Lower lobe of right lung (tissue), 2 donors: ENCODE measurements at regions not wholly inside any gene's neighbourhood (a gene's known extent, or its start where the extent isn't known, plus 50 kb on each side); places are given as distances from the start of the nearest gene placed in this dataset.

Experiments
- ATAC-seq, 2 donors: fragments of 200-7000 bp; cut with Tn5 transposase; one replicate each; pipeline ENCODE4 v1.9.1; 2020 to 2022; ENCODE audit warnings: mild to moderate bottlenecking in 2 of 2, moderate library complexity in 2 of 2
- DNase-seq: peaks from one replicate; pipeline ENCODE4 v3.0.0-alpha.2; 2020
- H3K27ac ChIP-seq: fragments of 200-600 bp; one replicate; pipeline ENCODE4 v1.8.0; 2022
- H3K27me3 ChIP-seq: fragments of 200-600 bp; one replicate; pipeline ENCODE4 v1.8.0; 2022; ENCODE audit warnings: low read depth
- H3K36me3 ChIP-seq: fragments of 200-600 bp; one replicate; pipeline ENCODE4 v1.8.0; 2022; ENCODE audit warnings: mild to moderate bottlenecking
- H3K4me1 ChIP-seq: fragments of 200-600 bp; one replicate; pipeline ENCODE4 v1.8.0; 2022
- H3K4me3 ChIP-seq: fragments of 200-600 bp; one replicate; pipeline ENCODE4 v1.8.0; 2022; ENCODE audit warnings: mild to moderate bottlenecking
- H3K9me3 ChIP-seq: fragments of 200-600 bp; one replicate; pipeline ENCODE4 v1.8.0; 2022
- CTCF ChIP-seq: fragments of 200-600 bp; IDR thresholded peaks from one replicate; pipeline ENCODE4 v1.8.0; 2022; ENCODE audit warnings: antibody characterized with exemption, mild to moderate bottlenecking
- intact Hi-C: fragments of 100-400 bp; cut with DNase I; formaldehyde crosslinking; loops from one replicate; pipeline ENCODE4 v1.11.0; 2022
- donor health status: DM: no; HTN: yes; CAD: no; lungs with severe emphysema.

GRCh38 chr13:94783489-94783888 lies 71.1 kb upstream of the SOX21 start:
- ATAC-seq, result no peak
- DNase-seq, result no peak
- Histone ChIP-seq H3K36me3 (no peaks in the 10 kb centered on the region), H3K27ac (no peak overlapping the region), H3K4me3 (no peak overlapping the region), H3K27me3 (no peaks in the 10 kb centered on the region), H3K4me1 (no peaks in the 10 kb centered on the region), H3K9me3 (no peaks in the 10 kb centered on the region)
- TF ChIP-seq CTCF, result no peak
- intact Hi-C loops, result no loop called here

- intact Hi-C loops, result no loop called here
- Histone ChIP-seq H3K27ac (no peak overlapping the region), H3K27me3 (no peaks in the 10 kb centered on the region), H3K9me3 (no peaks in the 10 kb centered on the region), H3K4me1 (no peaks in the 10 kb centered on the region), H3K36me3 (no peaks in the 10 kb centered on the region), H3K4me3 (no peak overlapping the region)
- no peak for TF ChIP-seq CTCF
- ATAC-seq, result no peak
- no peak for DNase-seq
These were observed 68.1 kb upstream of the SOX21 start for GRCh38 chr13:94780421-94780820.

GRCh38 chr13:94778986-94779385 lies 66.6 kb upstream of the SOX21 start:
- Histone ChIP-seq H3K4me1 (no peaks in the 10 kb centered on the region), H3K36me3 (no peaks in the 10 kb centered on the region), H3K9me3 (no peaks in the 10 kb centered on the region), H3K4me3 (no peak overlapping the region), H3K27ac (no peak overlapping the region), H3K27me3 (no peaks in the 10 kb centered on the region)
- no peak for ATAC-seq
- no peak for TF ChIP-seq CTCF
- no peak for DNase-seq
- intact Hi-C loops, result no loop called here

- H3K36me3 ChIP-seq, result no peaks in the 10 kb centered on the region
- H3K27ac ChIP-seq, result no peak overlapping the region
- DNase-seq (no peak), ATAC-seq (no peak)
- H3K27me3 ChIP-seq, result no peaks in the 10 kb centered on the region
- no peaks in the 10 kb centered on the region for H3K9me3 ChIP-seq
- no peaks in the 10 kb centered on the region for H3K4me1 ChIP-seq
- TF ChIP-seq CTCF, result no peak
- intact Hi-C loops, result no loop called here
- no peak overlapping the region for H3K4me3 ChIP-seq
These were observed 66.2 kb upstream of the SOX21 start for GRCh38 chr13:94778585-94778984.

GRCh38 chr13:94776956-94777355 lies 64.6 kb upstream of the SOX21 start:
- H3K36me3 ChIP-seq, result no peaks in the 10 kb centered on the region
- no peaks in the 10 kb centered on the region for H3K27me3 ChIP-seq
- no peaks in the 10 kb centered on the region for H3K4me1 ChIP-seq
- no peak for DNase-seq
- no peak for TF ChIP-seq CTCF
- H3K4me3 ChIP-seq, result no peak overlapping the region
- no peak overlapping the region for H3K27ac ChIP-seq
- H3K9me3 ChIP-seq, result no peaks in the 10 kb centered on the region
- intact Hi-C loops, result no loop called here
- ATAC-seq, result no peak

GRCh38 chr13:94776300-94776699 lies 64.0 kb upstream of the SOX21 start:
- Histone ChIP-seq H3K4me3 (no peak overlapping the region), H3K27me3 (no peaks in the 10 kb centered on the region), H3K36me3 (no peaks in the 10 kb centered on the region), H3K9me3 (no peaks in the 10 kb centered on the region), H3K4me1 (no peaks in the 10 kb centered on the region), H3K27ac (no peak overlapping the region)
- no peak for ATAC-seq
- DNase-seq, result no peak
- TF ChIP-seq CTCF, result no peak
- intact Hi-C loops, result no loop called here
